GM19463 (cell line): ENCODE measurements at regions not wholly inside any gene's neighbourhood (a gene's known extent, or its start where the extent isn't known, plus 50 kb on each side); places are given as distances from the start of the nearest gene placed in this dataset.

Experiments
- ATAC-seq: cut with Tn5 transposase; IDR thresholded peaks from one replicate; pipeline ENCODE4 v1.9.1; 2021; ENCODE audit warnings: mild to moderate bottlenecking, moderate library complexity; ENCODE audit not compliant: unreplicated experiment

DNA sequence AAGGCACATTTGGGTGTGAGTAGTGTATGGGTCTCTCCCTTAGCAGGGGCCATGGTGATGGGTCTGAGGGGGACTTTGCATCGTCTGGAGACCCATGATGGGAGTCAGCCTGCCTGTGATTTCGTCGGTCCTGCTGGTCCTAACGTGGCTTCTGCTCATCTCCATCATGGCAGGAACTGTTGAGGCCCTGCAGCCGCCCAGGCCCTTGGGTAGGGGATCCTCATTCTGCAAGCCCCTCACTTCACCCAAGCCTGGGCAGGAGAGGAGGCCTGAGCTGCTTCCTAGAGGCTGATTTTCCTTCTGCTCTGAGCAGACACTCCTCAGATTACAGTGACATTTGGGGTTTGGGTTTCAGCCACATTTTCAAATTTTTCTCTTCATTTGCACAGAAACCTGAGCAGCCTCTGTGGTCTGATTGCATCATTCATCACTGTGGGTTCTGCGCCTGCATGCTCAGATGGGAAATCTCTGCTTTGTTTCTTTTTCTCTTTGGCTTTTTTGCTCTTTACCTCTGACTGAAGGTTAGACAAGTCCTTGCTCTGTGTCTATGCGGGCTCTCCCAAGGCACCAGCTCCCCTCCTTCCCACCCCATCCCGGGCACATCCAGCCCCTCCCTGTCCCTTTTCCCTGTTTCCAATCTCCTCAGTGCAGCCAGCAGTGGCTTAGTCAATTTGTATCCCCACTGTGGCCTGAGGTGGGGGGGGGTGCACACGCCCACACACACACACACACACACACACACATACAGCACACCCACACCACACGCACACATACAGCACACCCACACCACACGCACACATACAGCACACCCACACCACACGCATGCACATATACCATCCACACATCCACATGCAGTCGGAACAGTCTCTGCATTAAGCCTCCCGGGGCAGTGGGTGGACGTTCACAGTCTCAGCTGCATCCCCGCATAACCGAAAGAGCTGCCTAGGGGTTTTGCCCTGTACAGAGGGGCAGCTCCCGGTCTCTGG lies 305.4 kb upstream of the HS6ST1 start:
- ATAC-seq, result peak; percentile 65

DNA sequence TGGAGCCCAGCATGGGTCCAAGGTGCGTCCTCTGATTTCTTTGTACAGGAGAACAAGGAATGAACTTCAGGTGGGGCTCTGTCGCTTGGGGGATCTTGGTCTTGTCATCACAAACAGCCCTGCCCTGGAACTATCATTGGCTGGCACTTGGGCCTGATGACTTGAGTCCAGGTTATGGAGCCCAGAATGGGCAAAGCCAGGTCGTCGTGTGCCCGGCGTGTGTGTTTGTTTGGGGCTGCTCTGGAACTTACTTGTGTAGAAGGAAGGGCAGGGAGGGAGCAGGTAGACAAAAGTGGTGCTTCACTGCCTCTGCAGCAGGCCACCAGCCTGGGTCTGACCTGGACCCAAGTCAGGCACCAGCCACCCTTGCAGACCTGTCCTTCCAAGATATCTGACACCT lies 306.3 kb upstream of the HS6ST1 start:
- ATAC-seq, result no peak

DNA sequence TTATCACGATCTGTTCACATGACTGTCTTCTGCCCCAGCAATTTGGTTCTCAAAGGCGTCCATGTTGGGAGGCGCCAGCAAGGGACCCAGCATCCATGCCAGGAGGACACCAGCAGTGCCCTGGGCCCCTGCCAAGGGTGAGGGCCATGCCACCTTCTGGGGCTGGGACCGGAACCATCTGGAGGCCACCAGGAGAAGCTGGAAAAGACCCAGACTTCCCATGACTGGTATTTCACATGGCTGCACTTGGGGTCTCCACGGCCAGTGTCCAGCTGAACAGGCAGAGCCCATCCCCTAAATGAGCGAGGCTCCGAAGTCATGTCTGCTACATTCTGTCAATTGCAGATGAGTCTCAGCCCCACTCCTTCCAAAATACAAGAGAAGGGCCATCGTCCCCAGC lies 306.8 kb upstream of the HS6ST1 start:
- no peak for ATAC-seq

GRCh38 chr2:128625963-128626759 lies 307.5 kb upstream of the HS6ST1 start:
- no peak for ATAC-seq

DNA sequence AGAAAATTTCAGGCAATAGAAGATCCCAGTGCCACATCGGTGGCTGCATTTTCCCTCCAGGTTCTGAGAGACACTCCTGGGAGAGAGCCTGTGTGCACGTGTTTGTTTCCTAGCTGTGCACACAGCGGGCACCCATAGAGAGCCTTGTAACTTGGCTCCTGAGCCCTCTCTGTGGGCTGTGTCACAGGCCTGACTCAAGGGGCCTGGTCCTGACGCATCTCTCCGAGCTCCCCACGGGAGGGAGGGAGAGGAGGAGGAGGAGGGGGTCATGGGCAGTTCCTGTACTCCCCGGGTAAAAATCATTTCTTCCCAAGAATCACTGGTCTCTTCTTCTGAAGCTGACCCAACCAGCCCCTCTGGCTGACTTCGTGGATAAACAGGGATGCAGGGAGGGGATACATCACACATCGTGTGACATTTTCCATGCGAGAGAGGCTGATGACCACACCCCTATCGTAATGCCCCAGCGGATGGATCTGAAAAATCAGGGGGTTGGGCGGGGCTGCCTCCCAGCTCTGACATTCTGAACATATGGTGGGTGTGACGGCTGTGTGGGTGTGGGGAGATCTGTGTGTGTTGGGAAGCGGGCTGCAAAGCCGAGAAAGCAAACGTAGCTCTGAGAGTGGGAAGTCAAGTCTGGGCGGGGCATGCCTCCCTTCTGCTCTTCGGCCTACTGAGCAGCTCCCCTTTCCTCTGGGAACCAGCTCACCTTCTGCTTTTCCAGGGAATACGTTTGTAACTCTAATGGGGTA lies 308.3 kb upstream of the HS6ST1 start:
- ATAC-seq, result no peak

DNA sequence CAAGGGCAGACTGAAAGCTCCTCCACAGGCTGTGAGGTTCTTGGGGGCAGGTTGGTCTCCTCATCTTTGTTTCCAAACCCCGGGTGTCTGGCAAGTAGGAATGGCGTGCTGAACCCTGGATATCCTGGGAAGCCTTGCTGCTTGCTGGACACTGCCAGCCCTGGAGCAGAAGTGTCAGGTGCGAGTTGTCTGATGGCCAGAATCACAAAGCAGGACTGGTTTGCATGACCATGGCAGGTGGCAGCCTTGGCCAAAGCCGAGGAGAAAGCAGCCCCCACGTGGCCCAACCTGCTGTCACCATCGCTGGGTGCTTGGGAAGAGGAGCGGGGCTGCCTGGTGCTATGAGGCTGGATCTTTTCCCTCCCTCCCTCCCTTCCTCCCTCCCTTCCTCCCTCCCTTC lies 309.5 kb upstream of the HS6ST1 start:
- ATAC-seq, result no peak

- no peak for ATAC-seq
Measured at GRCh38 chr2:128628996-128629395, 310.3 kb upstream of the HS6ST1 start.

GRCh38 chr2:128630974-128631697 lies 312.5 kb upstream of the HS6ST1 start:
- no peak for ATAC-seq

- ATAC-seq, result no peak
Measured at GRCh38 chr2:128631698-128632500, 313.2 kb upstream of the HS6ST1 start.

DNA sequence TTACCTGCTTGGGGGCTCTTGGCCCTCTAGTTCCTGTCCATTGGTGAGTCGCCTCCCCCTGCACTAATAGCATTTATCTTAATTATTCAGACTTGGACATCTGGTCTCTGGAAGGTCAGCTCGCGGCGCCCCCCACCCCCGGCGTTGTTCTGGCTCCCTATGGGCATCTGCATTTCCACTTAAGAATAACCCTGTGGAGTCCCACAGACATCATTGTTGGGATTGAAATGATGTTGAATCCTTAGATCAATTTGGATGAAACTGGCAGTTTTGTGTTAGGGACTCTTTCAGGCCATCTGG lies 313.8 kb upstream of the HS6ST1 start:
- no peak for ATAC-seq

- no peak for ATAC-seq
Measured at GRCh38 chr2:128633501-128633900, 314.8 kb upstream of the HS6ST1 start.

DNA sequence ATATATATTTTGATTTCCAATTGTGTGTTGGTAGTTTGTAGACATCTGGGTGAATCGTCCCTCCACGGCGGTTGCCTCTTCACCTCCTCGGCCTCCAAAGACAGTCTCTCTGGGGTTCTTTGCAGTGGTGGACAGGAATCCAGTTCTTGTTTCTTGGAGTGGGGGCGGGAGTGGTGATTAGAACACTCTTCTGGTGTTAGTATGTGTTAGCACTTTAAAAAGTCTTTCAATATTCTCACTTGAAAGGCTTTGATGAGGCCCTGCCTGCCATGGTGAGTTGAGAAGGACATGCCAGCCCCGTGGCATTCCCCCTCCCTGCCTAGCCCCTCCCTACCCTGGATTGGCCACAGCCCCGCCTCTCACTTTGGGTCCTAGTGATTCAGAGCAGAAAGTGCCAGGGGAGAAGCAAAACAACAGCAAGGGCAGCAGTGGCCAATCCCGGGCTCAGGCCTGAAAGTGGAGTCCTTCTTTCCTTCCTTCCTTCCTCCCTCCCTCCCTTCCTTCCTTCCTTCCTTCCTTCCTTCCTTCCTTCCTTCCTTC lies 316.8 kb upstream of the HS6ST1 start:
- no peak for ATAC-seq

DNA sequence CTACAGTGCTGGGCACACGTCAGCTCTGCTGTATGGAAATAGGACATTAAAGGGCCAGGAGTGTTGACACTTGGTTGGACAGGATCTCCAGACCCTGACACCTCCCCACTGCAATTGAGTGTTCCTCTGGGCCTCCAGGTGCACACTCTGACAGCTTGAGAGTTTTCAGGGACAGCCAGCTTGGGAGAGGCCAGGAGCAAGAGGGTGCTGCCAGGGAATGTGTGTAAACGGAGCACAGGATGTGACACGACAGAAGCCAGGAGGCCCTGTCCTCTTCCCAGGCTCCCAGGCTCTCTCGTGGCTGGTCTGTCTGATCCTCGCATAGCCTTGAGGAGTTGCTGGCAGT lies 318.1 kb upstream of the HS6ST1 start:
- ATAC-seq, result no peak

DNA sequence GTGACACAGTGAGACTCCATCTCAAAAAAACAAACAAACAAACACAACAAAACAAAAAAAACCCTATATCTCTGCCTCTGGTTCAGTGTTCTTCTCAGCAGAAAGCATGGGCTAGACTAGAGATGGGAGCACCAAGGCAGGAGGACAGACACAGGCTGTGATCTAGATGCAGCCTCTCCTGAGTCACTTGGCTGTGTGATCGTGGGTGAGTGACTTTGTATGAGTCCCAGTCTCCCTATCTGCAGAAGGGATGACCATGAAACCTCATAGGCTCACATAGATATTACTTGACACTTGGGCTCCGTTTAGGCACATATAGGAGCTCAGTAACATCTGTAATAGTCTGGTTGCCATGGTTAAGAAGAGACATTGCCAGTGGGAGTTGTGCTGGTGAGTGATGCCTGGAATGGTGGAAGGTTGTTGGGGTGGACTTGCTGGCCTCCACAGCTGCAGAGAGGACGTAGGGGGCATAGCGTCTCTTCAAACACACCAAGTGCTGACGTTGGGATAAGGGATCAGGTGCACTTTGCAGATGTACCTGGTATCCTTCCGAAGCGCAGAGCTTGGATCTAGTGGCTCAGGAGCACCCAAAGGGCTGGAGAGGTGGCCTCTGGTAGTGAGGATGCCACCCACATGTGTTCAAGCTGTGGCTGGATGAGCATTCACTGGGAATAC lies 318.9 kb upstream of the HS6ST1 start:
- no peak for ATAC-seq

GRCh38 chr2:128638341-128639119 lies 319.9 kb upstream of the HS6ST1 start:
- no peak for ATAC-seq

- ATAC-seq, result no peak
Measured at GRCh38 chr2:128639120-128639477, 320.4 kb upstream of the HS6ST1 start.

DNA sequence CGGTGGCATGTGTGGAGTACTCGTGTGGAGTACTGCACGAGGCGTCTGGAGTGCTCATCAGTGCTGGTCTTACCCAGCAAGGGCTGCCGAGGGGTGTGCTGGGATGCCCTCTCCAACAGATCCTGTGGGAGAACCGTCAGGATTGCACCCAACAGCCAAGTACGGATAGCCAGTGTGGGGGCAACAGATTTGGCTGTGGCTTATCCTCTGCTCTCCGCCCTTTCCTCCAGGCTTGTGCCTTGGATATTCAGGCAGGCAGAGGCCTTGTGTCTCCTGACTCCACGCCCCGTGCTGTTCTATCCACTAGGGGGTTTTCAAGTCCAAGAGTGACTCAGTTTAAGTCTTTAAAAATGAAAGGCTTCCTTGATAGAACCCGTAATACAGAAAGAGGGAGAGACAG lies 321.0 kb upstream of the HS6ST1 start:
- ATAC-seq, result no peak

GRCh38 chr2:128640166-128640844 lies 321.6 kb upstream of the HS6ST1 start:
- no peak for ATAC-seq
